H9 (cell line): ENCODE measurements at regions not wholly inside any gene's neighbourhood (a gene's known extent, or its start where the extent isn't known, plus 50 kb on each side); places are given as distances from the start of the nearest gene placed in this dataset.

Experiments used
- DNase-seq: peaks from one replicate; pipeline ENCODE4 v3.0.0-alpha.2; 2017
- H2AFZ ChIP-seq: one replicate; pipeline ENCODE4 v1.6.1; 2013; ENCODE audit warnings: mild to moderate bottlenecking, low read length, control low read depth, moderate library complexity
- H2AK5ac ChIP-seq: 2 replicates; pipeline ENCODE4 v1.6.1; 2013; ENCODE audit warnings: low read length, control low read depth, mixed read lengths; ENCODE audit not compliant: insufficient read length
- H2BK120ac ChIP-seq: one replicate; pipeline ENCODE4 v1.6.1; 2013; ENCODE audit warnings: low read depth, mild to moderate bottlenecking, low read length, control low read depth, inconsistent platforms; ENCODE audit not compliant: poor library complexity, severe bottlenecking
- H2BK12ac ChIP-seq: 2 replicates; pipeline ENCODE4 v1.6.1; 2013; ENCODE audit warnings: low read length, control low read depth, mixed read lengths, low read depth; ENCODE audit not compliant: insufficient read length
- H2BK15ac ChIP-seq: 2 replicates; pipeline ENCODE4 v1.6.1; 2013; ENCODE audit warnings: low read depth, low read length, control low read depth
- H2BK20ac ChIP-seq: one replicate; pipeline ENCODE4 v1.6.1; 2013; ENCODE audit warnings: low read depth, mild to moderate bottlenecking, low read length, control low read depth, inconsistent platforms; ENCODE audit not compliant: poor library complexity, severe bottlenecking
- H2BK5ac ChIP-seq: 2 replicates; pipeline ENCODE4 v1.6.1; 2013; ENCODE audit warnings: low read length, control low read depth, mixed read lengths; ENCODE audit not compliant: insufficient read length
- H3K14ac ChIP-seq: 2 replicates; pipeline ENCODE4 v1.6.1; 2013; ENCODE audit warnings: low read length, control low read depth; ENCODE audit not compliant: insufficient read depth
- H3K18ac ChIP-seq: 2 replicates; pipeline ENCODE4 v1.6.1; 2013; ENCODE audit warnings: low read depth, mild to moderate bottlenecking, mixed read lengths, low read length, control low read depth; ENCODE audit not compliant: insufficient read length
- H3K23ac ChIP-seq: 2 replicates; pipeline ENCODE4 v1.6.1; 2013; ENCODE audit warnings: low read length, control low read depth, mixed read lengths, low read depth; ENCODE audit not compliant: insufficient read length
- H3K23me2 ChIP-seq: 2 replicates; pipeline ENCODE4 v1.6.1; 2013; ENCODE audit warnings: low read depth, mild to moderate bottlenecking, mixed read lengths, low read length, control low read depth; ENCODE audit not compliant: insufficient read length, poor library complexity, severe bottlenecking
- H3K27ac ChIP-seq: 2 replicates; pipeline ENCODE4 v1.5.1; 2013; ENCODE audit warnings: low read length, control low read depth, mixed read lengths, low read depth; ENCODE audit not compliant: insufficient read length
- H3K27me3 ChIP-seq: 2 replicates; pipeline ENCODE4 v1.6.1; 2013; ENCODE audit warnings: low read length, control low read depth, inconsistent platforms; ENCODE audit not compliant: insufficient read depth
- H3K4ac ChIP-seq: 2 replicates; pipeline ENCODE4 v1.6.1; 2013; ENCODE audit warnings: low read depth, mild to moderate bottlenecking, control low read depth, inconsistent platforms, low read length, moderate library complexity
- H3K4me1 ChIP-seq: 2 replicates; pipeline ENCODE4 v1.6.1; 2013; ENCODE audit warnings: low read length, control low read depth, inconsistent platforms; ENCODE audit not compliant: insufficient read depth
- H3K4me2 ChIP-seq: 2 replicates; pipeline ENCODE4 v1.6.1; 2013; ENCODE audit warnings: low read length, control low read depth, mixed read lengths; ENCODE audit not compliant: insufficient read length, insufficient read depth
- H3K56ac ChIP-seq: 2 replicates; pipeline ENCODE4 v1.6.1; 2013; ENCODE audit warnings: low read depth, mild to moderate bottlenecking, mixed read lengths, low read length, control low read depth; ENCODE audit not compliant: insufficient read length
- H3K79me1 ChIP-seq: 2 replicates; pipeline ENCODE4 v1.6.1; 2013; ENCODE audit warnings: low read depth, mild to moderate bottlenecking, moderate library complexity, low read length, control low read depth, inconsistent platforms; ENCODE audit not compliant: insufficient read depth, poor library complexity, severe bottlenecking
- H3K79me2 ChIP-seq: 2 replicates; pipeline ENCODE4 v1.6.1; 2013; ENCODE audit warnings: low read length, control low read depth, inconsistent platforms; ENCODE audit not compliant: insufficient read depth
- H3K9ac ChIP-seq: 2 replicates; pipeline ENCODE4 v1.6.1; 2013; ENCODE audit warnings: low read length, control low read depth, mixed read lengths; ENCODE audit not compliant: insufficient read length; ENCODE audit errors: extremely low read depth
- H3K9me3 ChIP-seq: one replicate; pipeline ENCODE4 v1.6.1; 2013; ENCODE audit warnings: low read depth, low read length, inconsistent platforms; ENCODE audit not compliant: control insufficient read depth
- H3T11ph ChIP-seq: one replicate; pipeline ENCODE4 v1.6.1; 2013; ENCODE audit warnings: mild to moderate bottlenecking, low read length, control low read depth, inconsistent platforms
- H4K20me1 ChIP-seq: one replicate; pipeline ENCODE4 v1.6.1; 2013; ENCODE audit not compliant: control insufficient read depth, insufficient read length, insufficient read depth
- H4K5ac ChIP-seq: 2 replicates; pipeline ENCODE4 v1.6.1; 2013; ENCODE audit warnings: low read depth, mild to moderate bottlenecking, mixed read lengths, low read length, control low read depth; ENCODE audit not compliant: insufficient read length
- H4K8ac ChIP-seq: replicated peaks from 2 replicates; pipeline ENCODE4 v1.6.1; 2013; ENCODE audit warnings: low read length, control low read depth, mixed read lengths, low read depth; ENCODE audit not compliant: insufficient read length
- H4K91ac ChIP-seq: 2 replicates; pipeline ENCODE4 v1.6.1; 2013; ENCODE audit warnings: low read depth, mild to moderate bottlenecking, moderate library complexity, mixed read lengths, low read length, control low read depth; ENCODE audit not compliant: insufficient read length
- H3K27ac Mint-ChIP-seq, 3 experiments: 2 replicates in 2 of 3; 3 replicates in 1 of 3; pipeline ENCODE4 v1.8.0; 2020 to 2021; ENCODE audit warnings: mixed read lengths in 3 of 3, mild to moderate bottlenecking in 1 of 3, moderate library complexity in 1 of 3
- H3K27me3 Mint-ChIP-seq: 2 replicates; pipeline ENCODE4 v1.8.0; 2021; ENCODE audit warnings: low read depth, mild to moderate bottlenecking, moderate library complexity, mixed read lengths
- H3K36me3 Mint-ChIP-seq, 3 experiments: 2 replicates in 2 of 3; 3 replicates in 1 of 3; pipeline ENCODE4 v1.8.0; 2020 to 2021; ENCODE audit warnings: low read depth in 3 of 3, mixed read lengths in 3 of 3; ENCODE audit not compliant: insufficient read depth in 1 of 3
- H3K4me1 Mint-ChIP-seq, 2 experiments: 2 replicates each; pipeline ENCODE4 v1.8.0; 2020; ENCODE audit warnings: mixed read lengths in 2 of 2
- H3K4me3 Mint-ChIP-seq, 2 experiments: 2 replicates in 1 of 2; 3 replicates in 1 of 2; pipeline ENCODE4 v1.8.0; 2020 to 2021; ENCODE audit warnings: mild to moderate bottlenecking in 2 of 2, mixed read lengths in 2 of 2, moderate library complexity in 1 of 2
- H3K9me3 Mint-ChIP-seq, 2 experiments: 2 replicates in 1 of 2; 3 replicates in 1 of 2; pipeline ENCODE4 v1.8.0; 2020; ENCODE audit warnings: mild to moderate bottlenecking in 2 of 2, mixed read lengths in 2 of 2, moderate library complexity in 1 of 2
- CTCF ChIP-seq: fragments of 200-600 bp; sonication (generic); conservative IDR thresholded peaks from 3 replicates; pipeline ENCODE4 v1.8.0; 2021; ENCODE audit warnings: antibody characterized with exemption, mild to moderate bottlenecking
- WGBS: extraction: QIAGEN DNeasy Blood & Tissue Kit; methylation state at CpG from one replicate; pipeline ENCODE4 v1.1.7; 2013; ENCODE audit warnings: missing lambda C conversion rate, low lambda C conversion rate, mixed read lengths; ENCODE audit not compliant: insufficient read length; ENCODE audit errors: extremely low coverage; 5-methylcytosine and 5-hydroxymethylcytosine counted together

GRCh38 chr7:113282875-113283274, 164.5 kb upstream of the SMIM30 start:
- H3K23me2 ChIP-seq: no peaks in the 10 kb centered on the region
- H2BK20ac ChIP-seq: no peak overlapping the region
- H2AFZ ChIP-seq: no peak overlapping the region
- no peak overlapping the region for H4K8ac ChIP-seq
- H3K36me3 Mint-ChIP-seq: no peaks in the 10 kb centered on the region
- H3K27ac ChIP-seq: no peak overlapping the region
- DNase-seq: no peak
- H3K27ac Mint-ChIP-seq: no peak overlapping the region
- H2BK15ac ChIP-seq: no peak overlapping the region
- no peak for TF ChIP-seq CTCF
- no peaks in the 10 kb centered on the region for H3K9me3 ChIP-seq
- H3K23ac ChIP-seq: no peak overlapping the region
- no peak overlapping the region for H3K18ac ChIP-seq
- no peaks in the 10 kb centered on the region for H3K9me3 Mint-ChIP-seq
- H4K5ac ChIP-seq: no peak overlapping the region
- no peak overlapping the region for H4K91ac ChIP-seq
- no peaks in the 10 kb centered on the region for H4K20me1 ChIP-seq
- H3K4me1 ChIP-seq: no peaks in the 10 kb centered on the region
- no peak overlapping the region for H2AK5ac ChIP-seq
- no peaks in the 10 kb centered on the region for H3K27me3 ChIP-seq
- H3K4me1 Mint-ChIP-seq: 0 out of 4 replicates have a peak, but pooled peaks cover 0 to 3% of the 10 kb centered on the region in 2 experiments
- no peaks in the 10 kb centered on the region for H3K27me3 Mint-ChIP-seq
- H3K4me3 Mint-ChIP-seq: no peak overlapping the region
- H3K9ac ChIP-seq: no peak overlapping the region
- no CpG with 5 or more reads among the region's 1 CpG for WGBS
- H3T11ph ChIP-seq: no peak overlapping the region
- no peaks in the 10 kb centered on the region for H3K79me1 ChIP-seq
- no peak overlapping the region for H3K14ac ChIP-seq
- no peak overlapping the region for H3K56ac ChIP-seq
- no peak overlapping the region for H2BK5ac ChIP-seq
- no peak overlapping the region for H3K4me2 ChIP-seq
- H3K79me2 ChIP-seq: no peaks in the 10 kb centered on the region
- H2BK12ac ChIP-seq: no peak overlapping the region
- no peak overlapping the region for H3K4ac ChIP-seq
- H2BK120ac ChIP-seq: no peak overlapping the region
